OCI-LY3 (cell line): ENCODE measurements at regions not wholly inside any gene's neighbourhood (a gene's known extent, or its start where the extent isn't known, plus 50 kb on each side); places are given as distances from the start of the nearest gene placed in this dataset.

ENCODE experiments used
- CTCF ChIP-seq: fragments of 200-600, 300-600 bp; sonication (generic); IDR thresholded peaks from 2 replicates; pipeline ENCODE4 v1.5.1; 2014; ENCODE audit warnings: antibody characterized with exemption, low read length, low read depth
- EZH2phosphoT487 ChIP-seq: fragments of 200-600 bp; shearing (Covaris generic); IDR thresholded peaks from 2 replicates; pipeline ENCODE4 v1.6.1; 2018; ENCODE audit warnings: antibody characterized with exemption, mixed run types, low read depth

GRCh38 chr5:165560648-165561047, 2055.2 kb downstream of the MAT2B start:
- no peak for TF ChIP-seq EZH2phosphoT487
- no peak for TF ChIP-seq CTCF
